22Rv1 (cell line): ENCODE measurements at regions not wholly inside any gene's neighbourhood (a gene's known extent, or its start where the extent isn't known, plus 50 kb on each side); places are given as distances from the start of the nearest gene placed in this dataset.

Experiments
- H3K27ac ChIP-seq: fragments of 450-650 bp; 2 replicates; pipeline ENCODE4 v1.5.1; 2017
- ZFX ChIP-seq: fragments of 450-650 bp; IDR thresholded peaks from 2 replicates; pipeline ENCODE4 v1.6.1; 2017; ENCODE audit warnings: antibody characterized with exemption, borderline replicate concordance
- TF ChIP-seq, protein P1 (sequence below): fragments of 450-650 bp; IDR thresholded peaks from 2 replicates; pipeline ENCODE4 v1.5.1; 2017; ENCODE audit warnings: mild to moderate bottlenecking

DNA sequence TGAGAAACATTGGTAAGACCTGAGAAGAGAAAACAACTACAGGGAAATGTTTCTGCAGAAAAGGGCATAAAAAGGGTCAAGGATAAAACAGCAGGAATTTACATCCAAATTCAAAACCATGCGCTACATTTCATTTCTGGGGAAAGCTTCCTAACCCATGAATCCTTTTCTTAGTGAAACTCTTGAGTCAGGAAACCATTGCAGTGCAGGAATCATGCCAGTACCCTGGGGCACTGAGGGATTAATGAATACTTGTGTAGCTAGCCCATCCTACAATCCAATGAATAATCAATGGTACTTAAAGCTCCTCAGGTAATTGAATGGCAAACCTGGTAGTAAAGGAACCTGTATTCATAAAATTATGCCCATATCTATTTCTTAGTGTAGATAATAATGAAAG lies 580.5 kb downstream of the TLE1 start:
- TF ChIP-seq, protein P1, sequence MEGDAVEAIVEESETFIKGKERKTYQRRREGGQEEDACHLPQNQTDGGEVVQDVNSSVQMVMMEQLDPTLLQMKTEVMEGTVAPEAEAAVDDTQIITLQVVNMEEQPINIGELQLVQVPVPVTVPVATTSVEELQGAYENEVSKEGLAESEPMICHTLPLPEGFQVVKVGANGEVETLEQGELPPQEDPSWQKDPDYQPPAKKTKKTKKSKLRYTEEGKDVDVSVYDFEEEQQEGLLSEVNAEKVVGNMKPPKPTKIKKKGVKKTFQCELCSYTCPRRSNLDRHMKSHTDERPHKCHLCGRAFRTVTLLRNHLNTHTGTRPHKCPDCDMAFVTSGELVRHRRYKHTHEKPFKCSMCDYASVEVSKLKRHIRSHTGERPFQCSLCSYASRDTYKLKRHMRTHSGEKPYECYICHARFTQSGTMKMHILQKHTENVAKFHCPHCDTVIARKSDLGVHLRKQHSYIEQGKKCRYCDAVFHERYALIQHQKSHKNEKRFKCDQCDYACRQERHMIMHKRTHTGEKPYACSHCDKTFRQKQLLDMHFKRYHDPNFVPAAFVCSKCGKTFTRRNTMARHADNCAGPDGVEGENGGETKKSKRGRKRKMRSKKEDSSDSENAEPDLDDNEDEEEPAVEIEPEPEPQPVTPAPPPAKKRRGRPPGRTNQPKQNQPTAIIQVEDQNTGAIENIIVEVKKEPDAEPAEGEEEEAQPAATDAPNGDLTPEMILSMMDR, result no peak
- TF ChIP-seq ZFX, result no peak
- no peak overlapping the region for H3K27ac ChIP-seq

DNA sequence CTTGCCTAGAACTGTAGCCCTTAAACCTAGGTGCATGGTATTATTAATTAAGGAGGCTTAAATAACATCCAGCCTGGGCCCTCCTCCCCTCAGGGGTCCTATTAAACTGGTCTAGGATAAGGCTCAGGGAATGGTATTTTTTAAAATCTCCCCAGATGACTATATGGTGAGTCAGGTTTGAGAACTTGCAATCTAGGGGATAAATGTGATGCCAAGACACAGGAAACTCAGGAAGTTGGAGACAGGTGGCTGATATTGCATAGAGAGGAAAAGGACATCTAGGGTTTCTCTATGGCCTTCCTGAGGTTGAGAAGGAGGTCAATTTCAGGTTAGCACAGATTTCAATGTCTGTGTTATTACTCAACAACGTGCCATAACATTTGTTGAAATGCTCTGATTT lies 581.0 kb downstream of the TLE1 start:
- TF ChIP-seq, protein P1, result no peak
- TF ChIP-seq ZFX, result no peak
- no peak overlapping the region for H3K27ac ChIP-seq

- TF ChIP-seq ZFX, result no peak
- TF ChIP-seq, protein P1, result no peak
- H3K27ac ChIP-seq, result no peak overlapping the region
Observed at GRCh38 chr9:81103597-81104471, 585.5 kb downstream of the TLE1 start.

GRCh38 chr9:81097131-81097847 lies 592.1 kb downstream of the TLE1 start:
- TF ChIP-seq, protein P1, result no peak
- no peak for TF ChIP-seq ZFX
- no peak overlapping the region for H3K27ac ChIP-seq

- H3K27ac ChIP-seq, result no peak overlapping the region
Observed at GRCh38 chr9:81096625-81097024, 592.7 kb downstream of the TLE1 start.

DNA sequence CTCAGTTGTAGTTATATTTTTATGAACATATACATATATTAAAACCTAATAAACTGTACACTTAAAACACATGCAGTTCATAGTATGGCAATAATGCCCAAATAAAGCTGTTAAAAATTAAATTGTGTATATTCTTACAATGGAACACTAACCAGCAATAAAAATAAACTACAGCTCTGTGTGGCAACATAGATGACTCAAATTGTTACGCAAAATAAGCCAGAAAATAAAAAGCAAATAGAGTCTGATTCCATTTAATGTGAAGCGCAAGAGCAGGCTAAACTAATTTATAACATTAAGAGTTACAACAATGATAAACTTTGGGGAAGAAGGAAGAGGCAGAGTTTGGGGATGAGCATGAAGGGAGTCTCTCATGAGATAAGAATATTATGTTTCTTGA lies 597.3 kb downstream of the TLE1 start:
- no peak for TF ChIP-seq ZFX
- TF ChIP-seq, protein P1, result no peak
- no peak overlapping the region for H3K27ac ChIP-seq

More at GRCh38 chr9:81096625-81097024, 592.7 kb downstream of the TLE1 start:
- no peak for TF ChIP-seq ZFX
- TF ChIP-seq, protein P1, result no peak

- no peak overlapping the region for H3K27ac ChIP-seq
- no peak for TF ChIP-seq ZFX
- TF ChIP-seq, protein P1, result no peak
Observed at GRCh38 chr9:81088341-81088740, 601.0 kb downstream of the TLE1 start.
